Prostate gland (tissue), 2 donors: ENCODE measurements at regions not wholly inside any gene's neighbourhood (a gene's known extent, or its start where the extent isn't known, plus 50 kb on each side); places are given as distances from the start of the nearest gene placed in this dataset.
"Not testable (repeated sequence)": the region's sequence is repeated elsewhere in the genome, so short reads cannot be mapped to it uniquely, and the experiment has no call there.

Experiments
- DNase-seq: peaks from one replicate; pipeline ENCODE4 v3.0.0-alpha.2; 2019; ENCODE audit warnings: low spot score
- H3K27ac ChIP-seq, 2 donors: fragments of 200-600 bp; sonication (generic); 2 replicates each; pipeline ENCODE4 v1.5.1; 2017 to 2019
- H3K27me3 ChIP-seq: fragments of 200-600 bp; sonication (generic); replicated peaks from 2 replicates; pipeline ENCODE4 v1.5.1; 2019; ENCODE audit not compliant: insufficient read depth
- H3K36me3 ChIP-seq, 2 donors: fragments of 200-600 bp; sonication (generic); 1 replicate in 1 of 2; 2 replicates in 1 of 2; pipeline versions ENCODE4 v1.5.1 to v1.8.1; 2017 to 2019
- H3K4me1 ChIP-seq: fragments of 200-600 bp; sonication (generic); replicated peaks from 2 replicates; pipeline ENCODE4 v1.5.1; 2019
- H3K4me3 ChIP-seq, 2 donors: fragments of 200-600 bp; sonication (generic); 2 replicates each; pipeline ENCODE4 v1.5.1; 2017 to 2019
- H3K9me3 ChIP-seq: fragments of 200-600 bp; sonication (generic); 2 replicates; pipeline ENCODE4 v1.5.1; 2017
- POLR2A ChIP-seq: fragments of 450-650 bp; IDR thresholded peaks from one replicate; pipeline ENCODE4 v1.6.1; 2016; ENCODE audit warnings: antibody characterized with exemption, mild to moderate bottlenecking
- POLR2AphosphoS5 ChIP-seq: sonication (generic); formaldehyde crosslinking; IDR thresholded peaks from one replicate; pipeline ENCODE4 v1.6.1; 2017; ENCODE audit warnings: antibody characterized with exemption
- WGBS: methylation state at CpG from one replicate; pipeline ENCODE4 v1.1.5; 2018; 5-methylcytosine and 5-hydroxymethylcytosine counted together
- intact Hi-C: fragments of 100-400 bp; cut with DNase I; formaldehyde crosslinking; loops from one replicate; pipeline ENCODE4 v1.14.2; 2022
- TF ChIP-seq, protein P1 (sequence below), 4 experiments: fragments of 200-600 bp in 2 of 4; fragments of 450-650 bp in 2 of 4; sonication (generic) in 2 of 4; IDR thresholded peaks; 1 replicate in 3 of 4; 2 replicates in 1 of 4; pipeline ENCODE4 v1.5.1; 2016 to 2019; ENCODE audit warnings: antibody characterized with exemption in 4 of 4, mild to moderate bottlenecking in 2 of 4, moderate library complexity in 2 of 4

DNA sequence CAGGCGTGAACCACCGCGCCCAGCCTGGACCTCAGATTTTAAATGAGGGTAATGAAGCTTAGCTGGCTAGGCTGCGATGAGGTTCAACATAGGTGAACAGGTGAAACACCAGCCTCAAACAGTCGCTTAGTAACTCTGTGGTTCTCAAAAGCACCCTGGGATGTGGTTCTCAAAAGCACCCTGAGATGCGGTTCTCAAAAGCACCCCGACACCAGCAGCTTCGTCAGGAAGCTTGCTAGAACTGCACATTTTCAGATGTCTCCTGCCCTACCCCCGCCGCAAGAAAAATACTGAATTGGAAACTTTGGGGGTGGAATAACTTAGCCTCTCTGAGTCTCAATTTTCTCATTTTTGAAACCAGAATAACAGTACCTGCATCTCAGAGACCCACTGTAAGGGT lies 86.7 kb upstream of the XYLT1 start:
- intact Hi-C loops, result no loop called here
- DNase-seq, result no peak
- H3K27ac ChIP-seq, result no peak overlapping the region
- TF ChIP-seq, protein P1, sequence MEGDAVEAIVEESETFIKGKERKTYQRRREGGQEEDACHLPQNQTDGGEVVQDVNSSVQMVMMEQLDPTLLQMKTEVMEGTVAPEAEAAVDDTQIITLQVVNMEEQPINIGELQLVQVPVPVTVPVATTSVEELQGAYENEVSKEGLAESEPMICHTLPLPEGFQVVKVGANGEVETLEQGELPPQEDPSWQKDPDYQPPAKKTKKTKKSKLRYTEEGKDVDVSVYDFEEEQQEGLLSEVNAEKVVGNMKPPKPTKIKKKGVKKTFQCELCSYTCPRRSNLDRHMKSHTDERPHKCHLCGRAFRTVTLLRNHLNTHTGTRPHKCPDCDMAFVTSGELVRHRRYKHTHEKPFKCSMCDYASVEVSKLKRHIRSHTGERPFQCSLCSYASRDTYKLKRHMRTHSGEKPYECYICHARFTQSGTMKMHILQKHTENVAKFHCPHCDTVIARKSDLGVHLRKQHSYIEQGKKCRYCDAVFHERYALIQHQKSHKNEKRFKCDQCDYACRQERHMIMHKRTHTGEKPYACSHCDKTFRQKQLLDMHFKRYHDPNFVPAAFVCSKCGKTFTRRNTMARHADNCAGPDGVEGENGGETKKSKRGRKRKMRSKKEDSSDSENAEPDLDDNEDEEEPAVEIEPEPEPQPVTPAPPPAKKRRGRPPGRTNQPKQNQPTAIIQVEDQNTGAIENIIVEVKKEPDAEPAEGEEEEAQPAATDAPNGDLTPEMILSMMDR (IDR thresholded peaks at IDR 0.05), result no peak
- TF ChIP-seq POLR2AphosphoS5 (no peak), POLR2A (no peak)
- H3K27me3 ChIP-seq, result no peaks in the 10 kb centered on the region
- 93% methylated on average over 10 of the region's 10 CpGs for WGBS
- H3K4me3 ChIP-seq, result no peak overlapping the region
- no peaks in the 10 kb centered on the region for H3K9me3 ChIP-seq
- H3K4me1 ChIP-seq, result no peaks in the 10 kb centered on the region
- H3K36me3 ChIP-seq, result no peaks in the 10 kb centered on the region

DNA sequence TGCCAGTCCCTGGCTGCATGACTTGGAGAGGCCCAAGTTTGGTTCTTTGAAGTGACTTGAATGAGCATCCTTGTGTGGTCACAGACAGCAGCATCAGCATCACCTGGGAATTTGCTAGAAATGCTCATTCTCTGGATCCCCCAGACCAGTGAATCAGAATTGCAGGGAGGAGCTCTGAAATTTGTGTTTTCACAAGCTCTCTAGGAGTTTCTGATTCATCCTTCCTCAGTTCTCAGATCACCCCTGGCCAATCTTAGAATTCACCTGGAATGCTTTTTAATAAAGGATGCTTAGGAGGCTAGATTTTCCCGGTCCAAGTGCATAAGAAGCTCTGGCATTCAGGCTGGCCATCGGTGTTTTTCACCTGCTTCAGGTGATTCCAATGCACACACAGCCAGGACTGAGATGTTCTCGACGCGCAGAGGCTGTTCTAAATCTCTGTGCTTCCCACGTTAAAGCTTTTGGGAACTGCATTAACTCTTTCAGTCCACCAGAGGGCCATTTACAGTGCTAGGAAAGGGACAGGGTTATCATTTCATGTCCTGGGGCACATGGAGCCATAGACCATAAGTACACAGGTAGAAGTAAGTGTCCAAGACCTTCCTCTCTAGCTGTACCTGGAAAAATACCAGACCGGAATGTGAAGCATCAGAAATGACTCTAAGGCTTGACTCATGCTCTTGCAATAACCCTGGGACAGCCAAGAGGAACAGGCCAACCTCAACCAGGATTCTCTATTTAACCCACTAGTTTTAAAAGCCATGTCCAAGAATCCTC lies 85.7 kb upstream of the XYLT1 start:
- intact Hi-C loops, result no loop called here
- Histone ChIP-seq H3K4me1 (no peaks in the 10 kb centered on the region), H3K27ac (no peak overlapping the region), H3K9me3 (no peaks in the 10 kb centered on the region), H3K36me3 (no peaks in the 10 kb centered on the region), H3K4me3 (no peak overlapping the region), H3K27me3 (no peaks in the 10 kb centered on the region)
- TF ChIP-seq, protein P1 (IDR thresholded peaks at IDR 0.05), result peak in 2 of 4 experiments; percentile 22 to 51
- no peak for TF ChIP-seq POLR2AphosphoS5
- WGBS, result 31% methylated on average over 7 of the region's 7 CpGs
- DNase-seq, result no peak

DNA sequence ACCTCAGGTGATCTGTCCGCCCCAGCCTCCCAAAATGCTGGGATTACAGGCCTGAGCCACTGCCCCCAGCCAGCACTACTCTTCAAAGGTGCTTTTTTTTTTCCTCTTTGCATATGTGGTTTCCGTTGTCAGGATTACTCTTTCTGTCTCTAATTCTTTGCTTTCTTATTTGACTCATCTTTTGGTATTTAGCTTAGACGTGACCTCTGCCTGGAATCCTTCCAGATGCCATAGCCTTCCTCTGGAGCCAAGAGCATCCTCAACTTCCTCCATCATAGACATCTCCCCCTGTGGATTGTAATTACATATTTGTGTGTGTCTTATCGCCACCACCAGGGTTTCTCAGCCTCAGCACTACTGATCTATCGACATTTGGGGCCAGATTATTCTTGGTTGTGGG lies 84.4 kb upstream of the XYLT1 start:
- Histone ChIP-seq H3K4me1 (no peaks in the 10 kb centered on the region), H3K4me3 (no peak overlapping the region), H3K27ac (no peak overlapping the region), H3K36me3 (no peaks in the 10 kb centered on the region), H3K9me3 (no peaks in the 10 kb centered on the region), H3K27me3 (no peaks in the 10 kb centered on the region)
- DNase-seq, result no peak
- intact Hi-C loops, result no loop called here
- TF ChIP-seq, protein P1 (IDR thresholded peaks at IDR 0.05), result no peak
- TF ChIP-seq POLR2AphosphoS5 (no peak), POLR2A (no peak)
- 78% methylated on average over 5 of the region's 5 CpGs for WGBS

DNA sequence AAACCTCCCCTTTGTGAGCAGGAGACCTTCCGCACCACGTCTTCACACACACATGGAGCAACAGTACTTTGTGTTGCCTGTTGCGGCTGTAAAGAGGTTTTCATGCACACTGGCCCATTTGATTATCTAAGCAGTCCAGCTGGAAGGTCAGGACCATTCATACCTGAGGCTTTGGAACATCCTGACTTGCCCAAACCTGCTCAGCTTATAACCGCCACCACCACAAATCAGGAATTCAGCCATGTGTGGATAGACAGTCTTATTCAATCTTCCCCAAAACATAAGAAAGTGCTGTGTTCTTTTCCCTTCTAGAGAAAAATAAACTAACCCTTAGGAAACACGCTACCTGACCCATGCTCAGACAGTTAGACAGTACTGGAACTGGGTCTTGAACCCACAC lies 81.6 kb upstream of the XYLT1 start:
- intact Hi-C loops, result no loop called here
- TF ChIP-seq POLR2AphosphoS5, result no peak
- TF ChIP-seq, protein P1 (IDR thresholded peaks at IDR 0.05), result no peak
- no peak for TF ChIP-seq POLR2A
- no peaks in the 10 kb centered on the region for H3K36me3 ChIP-seq
- no peak for DNase-seq
- no peak overlapping the region for H3K4me3 ChIP-seq
- WGBS, result 65% methylated on average over 5 of the region's 5 CpGs
- H3K27ac ChIP-seq, result no peak overlapping the region
- H3K4me1 ChIP-seq, result no peaks in the 10 kb centered on the region
- no peaks in the 10 kb centered on the region for H3K27me3 ChIP-seq
- H3K9me3 ChIP-seq, result no peaks in the 10 kb centered on the region

DNA sequence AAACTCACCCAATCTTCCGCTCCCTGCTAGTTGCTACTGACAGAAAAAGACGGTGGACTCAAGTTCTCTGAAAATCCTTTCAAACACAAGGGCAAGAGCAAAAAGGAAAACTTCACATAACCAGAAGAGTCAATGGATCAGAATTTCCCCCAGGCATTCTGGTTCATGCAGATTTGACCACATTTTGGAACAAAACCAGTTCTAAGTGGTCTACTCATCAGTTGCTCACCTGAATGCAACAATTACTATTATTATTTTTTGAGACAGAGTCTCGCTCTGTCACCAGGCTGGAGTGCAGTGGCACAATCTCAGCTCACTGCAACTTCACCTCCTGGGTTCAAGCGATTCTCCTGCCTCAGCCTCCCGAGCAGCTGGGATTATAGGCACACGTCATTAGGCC lies 80.9 kb upstream of the XYLT1 start:
- intact Hi-C loops, result not testable (repeated sequence)

More for the DNA sequence above, 80.9 kb upstream of the XYLT1 start:
- WGBS, result 93% methylated on average over 6 of the region's 6 CpGs
- not testable (repeated sequence) for DNase-seq, H3K27me3 ChIP-seq, H3K4me1 ChIP-seq, H3K9me3 ChIP-seq, H3K4me3 ChIP-seq, H3K27ac ChIP-seq, H3K36me3 ChIP-seq
